ENCODE measurements at regions not wholly inside any gene's neighbourhood (a gene's known extent, or its start where the extent isn't known, plus 50 kb on each side); places are given as distances from the start of the nearest gene placed in this dataset.

DNA sequence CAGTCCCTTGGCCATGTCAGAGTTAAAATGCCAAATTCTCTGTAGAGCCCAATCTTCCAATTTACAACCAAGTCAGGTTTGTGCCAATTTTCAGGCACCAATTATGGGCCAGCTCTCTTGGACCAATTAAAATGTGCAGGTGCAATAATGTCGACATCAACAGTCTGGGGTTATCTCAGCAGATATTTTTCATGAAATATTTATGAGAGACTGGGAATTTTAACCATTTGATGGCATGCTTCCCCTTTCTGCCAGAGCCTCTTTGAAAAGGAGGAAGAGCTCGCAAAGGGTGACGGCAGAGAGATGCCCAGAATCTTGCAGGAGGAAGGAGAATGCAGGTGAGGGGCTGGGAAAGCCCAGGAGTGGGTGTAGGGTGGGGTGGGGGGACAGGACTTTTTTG lies 100.8 kb upstream of the SYT13 start:
- TF ChIP-seq CREB1 (IDR thresholded peaks at IDR 0.05; ENCODE audit: low read depth) (no peak), YY1 (IDR thresholded peaks at IDR 0.05; ENCODE audit: low read depth) (no peak), TAF1 (IDR thresholded peaks at IDR 0.05; ENCODE audit: low read depth) (no peak), EP300 (IDR thresholded peaks at IDR 0.05; ENCODE audit: borderline replicate concordance) (no peak), CEBPB (IDR thresholded peaks at IDR 0.05) (no peak), FOXM1 (IDR thresholded peaks at IDR 0.05; ENCODE audit: borderline replicate concordance, low read depth) (no peak), NFIC (IDR thresholded peaks at IDR 0.05) (no peak), EGR1 (IDR thresholded peaks at IDR 0.05) (no peak), ZBTB7A (IDR thresholded peaks at IDR 0.05; ENCODE audit: low read depth) (no peak), TEAD4 (IDR thresholded peaks at IDR 0.05) (no peak)
- TF ChIP-seq, protein P1, sequence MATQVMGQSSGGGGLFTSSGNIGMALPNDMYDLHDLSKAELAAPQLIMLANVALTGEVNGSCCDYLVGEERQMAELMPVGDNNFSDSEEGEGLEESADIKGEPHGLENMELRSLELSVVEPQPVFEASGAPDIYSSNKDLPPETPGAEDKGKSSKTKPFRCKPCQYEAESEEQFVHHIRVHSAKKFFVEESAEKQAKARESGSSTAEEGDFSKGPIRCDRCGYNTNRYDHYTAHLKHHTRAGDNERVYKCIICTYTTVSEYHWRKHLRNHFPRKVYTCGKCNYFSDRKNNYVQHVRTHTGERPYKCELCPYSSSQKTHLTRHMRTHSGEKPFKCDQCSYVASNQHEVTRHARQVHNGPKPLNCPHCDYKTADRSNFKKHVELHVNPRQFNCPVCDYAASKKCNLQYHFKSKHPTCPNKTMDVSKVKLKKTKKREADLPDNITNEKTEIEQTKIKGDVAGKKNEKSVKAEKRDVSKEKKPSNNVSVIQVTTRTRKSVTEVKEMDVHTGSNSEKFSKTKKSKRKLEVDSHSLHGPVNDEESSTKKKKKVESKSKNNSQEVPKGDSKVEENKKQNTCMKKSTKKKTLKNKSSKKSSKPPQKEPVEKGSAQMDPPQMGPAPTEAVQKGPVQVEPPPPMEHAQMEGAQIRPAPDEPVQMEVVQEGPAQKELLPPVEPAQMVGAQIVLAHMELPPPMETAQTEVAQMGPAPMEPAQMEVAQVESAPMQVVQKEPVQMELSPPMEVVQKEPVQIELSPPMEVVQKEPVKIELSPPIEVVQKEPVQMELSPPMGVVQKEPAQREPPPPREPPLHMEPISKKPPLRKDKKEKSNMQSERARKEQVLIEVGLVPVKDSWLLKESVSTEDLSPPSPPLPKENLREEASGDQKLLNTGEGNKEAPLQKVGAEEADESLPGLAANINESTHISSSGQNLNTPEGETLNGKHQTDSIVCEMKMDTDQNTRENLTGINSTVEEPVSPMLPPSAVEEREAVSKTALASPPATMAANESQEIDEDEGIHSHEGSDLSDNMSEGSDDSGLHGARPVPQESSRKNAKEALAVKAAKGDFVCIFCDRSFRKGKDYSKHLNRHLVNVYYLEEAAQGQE (IDR thresholded peaks at IDR 0.05; ENCODE audit: low read depth): no peak
- TF ChIP-seq, protein P2, sequence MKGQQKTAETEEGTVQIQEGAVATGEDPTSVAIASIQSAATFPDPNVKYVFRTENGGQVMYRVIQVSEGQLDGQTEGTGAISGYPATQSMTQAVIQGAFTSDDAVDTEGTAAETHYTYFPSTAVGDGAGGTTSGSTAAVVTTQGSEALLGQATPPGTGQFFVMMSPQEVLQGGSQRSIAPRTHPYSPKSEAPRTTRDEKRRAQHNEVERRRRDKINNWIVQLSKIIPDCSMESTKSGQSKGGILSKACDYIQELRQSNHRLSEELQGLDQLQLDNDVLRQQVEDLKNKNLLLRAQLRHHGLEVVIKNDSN (IDR thresholded peaks at IDR 0.05): no peak
- TF ChIP-seq, protein P3, sequence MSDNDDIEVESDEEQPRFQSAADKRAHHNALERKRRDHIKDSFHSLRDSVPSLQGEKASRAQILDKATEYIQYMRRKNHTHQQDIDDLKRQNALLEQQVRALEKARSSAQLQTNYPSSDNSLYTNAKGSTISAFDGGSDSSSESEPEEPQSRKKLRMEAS (IDR thresholded peaks at IDR 0.05): no peak

Measured in Ishikawa (cell line).